Activated naive CD8-positive, alpha-beta T cell treated with anti-CD3 and anti-CD28 coated beads, Interleukin-2, amount 10 ng/mL, durations not matched to agents 7 days and 5 days (primary cell): ENCODE measurements at regions not wholly inside any gene's neighbourhood (a gene's known extent, or its start where the extent isn't known, plus 50 kb on each side); places are given as distances from the start of the nearest gene placed in this dataset.
A peak's percentile ranks its signal among the peaks of the same experiment; 100 is the strongest.

Source experiments
- ATAC-seq: fragments of 150-1000 bp; cut with Tn5 transposase; one replicate; pipeline ENCODE4 v1.10.0; 2021; ENCODE audit warnings: low read depth, moderate library complexity
- POLR2A ChIA-PET: fragments of 350-600 bp; sonication (Branson Sonifier 250); formaldehyde crosslinking; loops from one replicate; lab custom pipeline; 2021; ENCODE audit warnings: antibody characterized with exemption; lab: Charles Lee
- DNase-seq: peaks from one replicate; pipeline ENCODE4 v3.0.0; 2021
- H3K27ac Mint-ChIP-seq: one replicate; pipeline ENCODE4 v1.8.0; 2022; ENCODE audit warnings: mild to moderate bottlenecking, mixed read lengths
- H3K27me3 Mint-ChIP-seq: one replicate; pipeline ENCODE4 v1.8.0; 2022; ENCODE audit warnings: mild to moderate bottlenecking, moderate library complexity, mixed read lengths
- H3K36me3 Mint-ChIP-seq: one replicate; pipeline ENCODE4 v1.8.0; 2021; ENCODE audit warnings: mild to moderate bottlenecking, mixed read lengths
- H3K4me1 Mint-ChIP-seq: one replicate; pipeline ENCODE4 v1.8.0; 2021; ENCODE audit warnings: mixed read lengths
- H3K4me3 Mint-ChIP-seq: one replicate; pipeline ENCODE4 v1.8.0; 2022; ENCODE audit warnings: mild to moderate bottlenecking, moderate library complexity, mixed read lengths
- H3K9me3 Mint-ChIP-seq: one replicate; pipeline ENCODE4 v1.8.0; 2021; ENCODE audit warnings: mixed read lengths

- POLR2A ChIA-PET = no interaction called here
Measured at GRCh38 chrX:65610481-65610880, 57.0 kb upstream of the MSN start.

GRCh38 chrX:65610040-65610439, 57.4 kb upstream of the MSN start:
- no peak overlapping the region for H3K4me3 Mint-ChIP-seq
- peaks cover 21% of the 10 kb centered on the region for H3K4me1 Mint-ChIP-seq

More at GRCh38 chrX:65610481-65610880, 57.0 kb upstream of the MSN start:
- no peak overlapping the region for H3K27ac Mint-ChIP-seq
- no peak for DNase-seq
- H3K27me3 Mint-ChIP-seq = no peaks in the 10 kb centered on the region
- ATAC-seq = no peak
- peaks cover 2% of the 10 kb centered on the region for H3K9me3 Mint-ChIP-seq
- H3K4me3 Mint-ChIP-seq = no peak overlapping the region
- peaks cover 5% of the 10 kb centered on the region for H3K36me3 Mint-ChIP-seq
- H3K4me1 Mint-ChIP-seq = peaks cover 18% of the 10 kb centered on the region

GRCh38 chrX:65609237-65609636, 58.2 kb upstream of the MSN start:
- peaks cover 3% of the 10 kb centered on the region for H3K9me3 Mint-ChIP-seq
- no peak overlapping the region for H3K27ac Mint-ChIP-seq
- no peak for DNase-seq
- POLR2A ChIA-PET = interaction anchor here (0.6 to 2.2 kb wide), 2 partner anchors 59 to 90 kb away, joined by 5 to 6 read pairs; no protein-coding TSS in a partner anchor
- peaks cover 12% of the 10 kb centered on the region for H3K36me3 Mint-ChIP-seq
- H3K4me1 Mint-ChIP-seq = peaks cover 21% of the 10 kb centered on the region
- no peaks in the 10 kb centered on the region for H3K27me3 Mint-ChIP-seq
- no peak for ATAC-seq
- H3K4me3 Mint-ChIP-seq = no peak overlapping the region

More at GRCh38 chrX:65610040-65610439, 57.4 kb upstream of the MSN start:
- Mint-ChIP-seq H3K36me3 (peaks cover 9% of the 10 kb centered on the region), H3K27me3 (no peaks in the 10 kb centered on the region), H3K9me3 (peaks cover 3% of the 10 kb centered on the region), H3K27ac (peak overlapping the region; percentile 37)
- POLR2A ChIA-PET = no interaction called here
- DNase-seq = no peak
- ATAC-seq = no peak

GRCh38 chrX:65608026-65608425, 59.4 kb upstream of the MSN start:
- DNase-seq (no peak), ATAC-seq (no peak)
- Mint-ChIP-seq H3K27ac (peak overlapping the region; percentile 71), H3K4me3 (no peak overlapping the region), H3K4me1 (peaks cover 22% of the 10 kb centered on the region), H3K27me3 (no peaks in the 10 kb centered on the region), H3K36me3 (peaks cover 11% of the 10 kb centered on the region), H3K9me3 (peaks cover 3% of the 10 kb centered on the region)
- POLR2A ChIA-PET = interaction anchor here (2.2 kb wide), 1 partner anchor 60 kb away, joined by 5 read pairs; no protein-coding TSS in a partner anchor

GRCh38 chrX:65607070-65607742, 60.2 kb upstream of the MSN start:
- Mint-ChIP-seq H3K36me3 (peaks cover 11% of the 10 kb centered on the region), H3K4me1 (peaks cover 26% of the 10 kb centered on the region)

GRCh38 chrX:65602221-65602560, 65.3 kb upstream of the MSN start:
- Mint-ChIP-seq H3K9me3 (peaks cover 3% of the 10 kb centered on the region), H3K4me1 (peaks cover 51% of the 10 kb centered on the region), H3K27ac (peak overlapping the region; percentile 89), H3K27me3 (no peaks in the 10 kb centered on the region), H3K4me3 (peak overlapping the region; percentile 13), H3K36me3 (peaks cover 10% of the 10 kb centered on the region)
- DNase-seq = no peak
- no peak for ATAC-seq
- POLR2A ChIA-PET = interaction anchor here (1.4 kb wide), 1 partner anchor 54 kb away, joined by 5 read pairs; no protein-coding TSS in a partner anchor

More at GRCh38 chrX:65607070-65607742, 60.2 kb upstream of the MSN start:
- no peak overlapping the region for H3K4me3 Mint-ChIP-seq
- H3K9me3 Mint-ChIP-seq = peaks cover 3% of the 10 kb centered on the region
- ATAC-seq (peak; percentile 66), DNase-seq (no peak)
- POLR2A ChIA-PET = no interaction called here
- H3K27me3 Mint-ChIP-seq = no peaks in the 10 kb centered on the region
- peak overlapping the region; percentile 21 for H3K27ac Mint-ChIP-seq

GRCh38 chrX:65601530-65602220, 65.8 kb upstream of the MSN start:
- Mint-ChIP-seq H3K27me3 (no peaks in the 10 kb centered on the region), H3K4me3 (peak overlapping the region; percentile 53), H3K36me3 (peaks cover 10% of the 10 kb centered on the region), H3K9me3 (peaks cover 3% of the 10 kb centered on the region), H3K4me1 (peaks cover 50% of the 10 kb centered on the region), H3K27ac (peak overlapping the region; percentile 89)
- peak; percentile 43 for DNase-seq
- POLR2A ChIA-PET = interaction anchor here (0.6 to 1.4 kb wide), 4 partner anchors 55 to 98 kb away, joined by 3 to 6 read pairs (median 4); partner anchors contain the start of gene MSN
- ATAC-seq = peak; percentile 77

GRCh38 chrX:65601126-65601525, 66.3 kb upstream of the MSN start:
- Mint-ChIP-seq H3K27me3 (no peaks in the 10 kb centered on the region), H3K4me3 (peak overlapping the region; percentile 53), H3K4me1 (peaks cover 50% of the 10 kb centered on the region), H3K27ac (peak overlapping the region; percentile 89), H3K36me3 (peaks cover 10% of the 10 kb centered on the region), H3K9me3 (peaks cover 3% of the 10 kb centered on the region)
- POLR2A ChIA-PET = interaction anchor here (0.7 to 1.4 kb wide), 4 partner anchors 55 to 97 kb away, joined by 3 to 5 read pairs (median 3); partner anchors contain the start of gene MSN
- DNase-seq = no peak
- ATAC-seq = peak; percentile 21

GRCh38 chrX:65600106-65600505, 65.5 kb upstream of the LAS1L start:
- POLR2A ChIA-PET = no interaction called here
- ATAC-seq (no peak), DNase-seq (no peak)
- Mint-ChIP-seq H3K4me1 (peaks cover 51% of the 10 kb centered on the region), H3K36me3 (peaks cover 4% of the 10 kb centered on the region), H3K27ac (peak overlapping the region; percentile 89), H3K9me3 (no peaks in the 10 kb centered on the region), H3K4me3 (peak overlapping the region; percentile 47), H3K27me3 (no peaks in the 10 kb centered on the region)

GRCh38 chrX:65598559-65599147, 64.1 kb upstream of the LAS1L start:
- Mint-ChIP-seq H3K4me3 (peak overlapping the region; percentile 95), H3K4me1 (peaks cover 60% of the 10 kb centered on the region), H3K9me3 (no peaks in the 10 kb centered on the region), H3K27ac (peak overlapping the region; percentile 92), H3K27me3 (no peaks in the 10 kb centered on the region), H3K36me3 (peaks cover 1% of the 10 kb centered on the region)
- no peak for DNase-seq
- ATAC-seq = no peak
- POLR2A ChIA-PET = interaction anchor here (1.0 to 1.2 kb wide), 2 partner anchors 70 to 108 kb away, joined by 3 to 5 read pairs; no protein-coding TSS in a partner anchor

GRCh38 chrX:65596270-65597034, 61.9 kb upstream of the LAS1L start:
- DNase-seq = peak; percentile 30
- Mint-ChIP-seq H3K27me3 (no peaks in the 10 kb centered on the region), H3K27ac (peak overlapping the region; percentile 93), H3K4me3 (peak overlapping the region; percentile 73), H3K36me3 (no peaks in the 10 kb centered on the region), H3K9me3 (no peaks in the 10 kb centered on the region), H3K4me1 (peaks cover 49% of the 10 kb centered on the region)
- POLR2A ChIA-PET = interaction anchor here (0.6 to 2.5 kb wide), 13 partner anchors 71 to 420 kb away, joined by 3 to 28 read pairs (median 4); partner anchors contain the start of gene MSN
- peak; percentile 66 for ATAC-seq

GRCh38 chrX:65595460-65595876, 60.9 kb upstream of the LAS1L start:
- POLR2A ChIA-PET = interaction anchor here (1.3 to 2.5 kb wide), 4 partner anchors 72 to 105 kb away, joined by 3 to 28 read pairs (median 5); partner anchors contain the start of gene MSN
- Mint-ChIP-seq H3K36me3 (no peaks in the 10 kb centered on the region), H3K4me1 (peaks cover 44% of the 10 kb centered on the region), H3K27me3 (no peaks in the 10 kb centered on the region), H3K4me3 (peak overlapping the region; percentile 73), H3K27ac (peak overlapping the region; percentile 93), H3K9me3 (no peaks in the 10 kb centered on the region)
- peak; percentile 83 for DNase-seq
- peak; percentile 73 for ATAC-seq
